Upper lobe of left lung (tissue), 4 donors: ENCODE measurements at regions not wholly inside any gene's neighbourhood (a gene's known extent, or its start where the extent isn't known, plus 50 kb on each side); places are given as distances from the start of the nearest gene placed in this dataset.

Experiments used
- CTCF ChIP-seq, 6 experiments: fragments of 450-650 bp in 4 of 6; fragments of 200-600 bp in 2 of 6; sonication (generic) in 2 of 6; IDR thresholded peaks; one replicate each; pipeline ENCODE4 v1.5.1; 2016 to 2019; ENCODE audit warnings: antibody characterized with exemption in 6 of 6
- EP300 ChIP-seq, 4 donors: sonication (generic); formaldehyde crosslinking; IDR thresholded peaks; one replicate each; pipeline ENCODE4 v1.5.1; 2017; ENCODE audit warnings: antibody characterized with exemption in 4 of 4, control low read depth in 2 of 4
- POLR2A ChIP-seq, 4 donors: fragments of 450-650 bp; IDR thresholded peaks; one replicate each; pipeline ENCODE4 v1.5.1; 2016 to 2017; ENCODE audit warnings: antibody characterized with exemption in 4 of 4, mild to moderate bottlenecking in 2 of 4

- TF ChIP-seq CTCF (IDR thresholded peaks at IDR 0.05) (no peak), POLR2A (IDR thresholded peaks at IDR 0.05) (no peak), EP300 (IDR thresholded peaks at IDR 0.05) (no peak)
These were observed 124.3 kb upstream of the RGMA start for GRCh38 chr15:93213281-93213680.
